ENCODE measurements at regions not wholly inside any gene's neighbourhood (a gene's known extent, or its start where the extent isn't known, plus 50 kb on each side); places are given as distances from the start of the nearest gene placed in this dataset.

- no peak overlapping the region for H2BK5ac ChIP-seq (ENCODE audit: low read depth, low read length, poor library complexity, severe bottlenecking)
- no peak overlapping the region for H2AK9ac ChIP-seq (replicated peaks; ENCODE audit: low read depth, low read length, poor library complexity)
- no peak overlapping the region for H4K91ac ChIP-seq (ENCODE audit: insufficient read depth, low read depth, low read length)
- H3K9ac ChIP-seq (ENCODE audit: low read depth, low read length): no peak overlapping the region
- BruUV-seq (replicated peaks): no TSS peak
- H3K23ac ChIP-seq (ENCODE audit: low read depth, low read length): no peak overlapping the region
- no peaks in the 10 kb centered on the region for H3K36me3 ChIP-seq (ENCODE audit: control insufficient read depth, insufficient read depth, low read length)
- ChIA-PET CTCF (no interaction called here), POLR2A (ENCODE audit: unreplicated experiment) (no interaction called here)
- H3K27ac ChIP-seq (ENCODE audit: insufficient read depth, low read length): no peak overlapping the region
- in situ Hi-C loops (cut with MboI; ENCODE audit: low sequenced_read_pairs): no loop called here
- H3K27me3 ChIP-seq (ENCODE audit: control insufficient read depth, insufficient read depth, low read length): no peaks in the 10 kb centered on the region
- no peaks in the 10 kb centered on the region for H3K9me1 ChIP-seq (ENCODE audit: insufficient read depth, low read length)
- H3K4ac ChIP-seq (ENCODE audit: low read depth, low read length): no peak overlapping the region
- no peaks in the 10 kb centered on the region for H4K20me1 ChIP-seq (ENCODE audit: insufficient read depth, low read length)
- H2BK120ac ChIP-seq (ENCODE audit: low read depth, low read length): no peak overlapping the region
- dilution Hi-C loops (cut with HindIII; ENCODE audit: low sequenced_read_pairs, unreplicated experiment): no loop called here
- H2BK15ac ChIP-seq (ENCODE audit: low read depth, low read length): no peak overlapping the region
- H3K14ac ChIP-seq (replicated peaks; ENCODE audit: low read depth, low read length): no peak overlapping the region
- ATAC-seq (ENCODE audit: low read depth): no peak
- H2AFZ ChIP-seq (replicated peaks; ENCODE audit: low read length, poor library complexity): no peak overlapping the region
- H3K4me2 ChIP-seq (ENCODE audit: low read depth, low read length): no peak overlapping the region
- no peak overlapping the region for H2BK20ac ChIP-seq (ENCODE audit: low read depth, low read length)
- no peaks in the 10 kb centered on the region for H3K79me1 ChIP-seq (ENCODE audit: low read depth in 1 of 2, low read length in 2 of 2)
- H4K5ac ChIP-seq (ENCODE audit: low read depth, low read length): no peak overlapping the region
- no peaks in the 10 kb centered on the region; the same call in 1 of the 2 replicates for H3K4me1 ChIP-seq (ENCODE audit: control insufficient read depth, insufficient read depth, low read length)
- no peak for DNase-seq
- no peak overlapping the region for H3K56ac ChIP-seq (ENCODE audit: extremely low read depth, insufficient read depth, low read length)
- H3K18ac ChIP-seq (ENCODE audit: low read depth, low read length): no peak overlapping the region
- intact Hi-C loops (cut with micrococcal nuclease): no loop called here
- H4K8ac ChIP-seq (ENCODE audit: low read depth in 2 of 2, low read length in 2 of 2): no peak overlapping the region
- no peak overlapping the region for H3K4me3 ChIP-seq (ENCODE audit: insufficient read depth, low read depth, low read length)
- TF ChIP-seq MXI1 (IDR thresholded peaks at IDR 0.05; ENCODE audit: borderline replicate concordance, low read depth, low read length) (no peak), MAFK (IDR thresholded peaks at IDR 0.05; ENCODE audit: low read depth, low read length) (no peak), NFE2L2 (IDR thresholded peaks at IDR 0.05; ENCODE audit: low read depth, low read length) (no peak), CHD1 (IDR thresholded peaks at IDR 0.05; ENCODE audit: low read depth, low read length) (no peak), BHLHE40 (IDR thresholded peaks at IDR 0.05; ENCODE audit: low read depth, low read length) (no peak), SMC3 (IDR thresholded peaks at IDR 0.05; ENCODE audit: low read depth, low read length) (no peak), ELK1 (IDR thresholded peaks at IDR 0.05; ENCODE audit: borderline replicate concordance, low read depth, low read length) (no peak), CTCF (conservative IDR thresholded peaks at IDR 0.05; ENCODE audit: low read depth, low read length) (no peak), RAD21 (IDR thresholded peaks at IDR 0.05; ENCODE audit: low read length) (no peak), RCOR1 (IDR thresholded peaks at IDR 0.05; ENCODE audit: insufficient replicate concordance, low read length) (no peak), CEBPB (IDR thresholded peaks at IDR 0.05; ENCODE audit: low read depth, low read length) (no peak), POLR2A (IDR thresholded peaks at IDR 0.05; ENCODE audit: low read depth, low read length) (no peak), RFX5 (IDR thresholded peaks at IDR 0.05; ENCODE audit: low read depth, low read length) (no peak), USF2 (IDR thresholded peaks at IDR 0.05; ENCODE audit: low read depth, low read length) (no peak), MAZ (IDR thresholded peaks at IDR 0.05; ENCODE audit: borderline replicate concordance, low read depth, low read length) (no peak), FOS (IDR thresholded peaks at IDR 0.05; ENCODE audit: low read depth, low read length) (no peak)
- H3K9me3 ChIP-seq (ENCODE audit: control insufficient read depth, insufficient read depth, low read length): no peaks in the 10 kb centered on the region
- H2AK5ac ChIP-seq (ENCODE audit: low read depth, low read length): no peak overlapping the region
These were observed 177.8 kb downstream of the KLHL28 start for GRCh38 chr14:44783901-44784300.

Measured in IMR-90 (cell line).